ENCODE measurements at regions not wholly inside any gene's neighbourhood (a gene's known extent, or its start where the extent isn't known, plus 50 kb on each side); places are given as distances from the start of the nearest gene placed in this dataset.

GRCh38 chr4:166680796-166681195, 553.5 kb downstream of the SPOCK3 start:
- no peaks in the 10 kb centered on the region; the same call in 1 of the 2 replicates for H3K23me2 ChIP-seq (ENCODE audit: low read depth, low read length)
- H3K4me2 ChIP-seq (ENCODE audit: insufficient read depth in 1 of 2, low read depth in 2 of 2, low read length in 2 of 2): no peak overlapping the region
- H3K36me3 ChIP-seq (ENCODE audit: control insufficient read depth in 2 of 4, insufficient read depth in 4 of 4, low read length in 3 of 4): no peaks in the 10 kb centered on the region
- WGBS, 2 experiments (ENCODE audit: extremely low coverage in 1 of 2, insufficient coverage in 1 of 2, insufficient read length in 1 of 2, insufficient replicate concordance in 2 of 2, low coverage in 1 of 2, low lambda C conversion rate in 2 of 2, missing lambda C conversion rate in 1 of 2): 88% methylated on average over 1 of the region's 1 CpG; no CpG with 5 or more reads in 1 of the 2 experiments
- ChIA-PET CTCF (ENCODE audit: partially characterized antibody) (no interaction called here), POLR2A (ENCODE audit: partially characterized antibody) (no interaction called here)
- no peak overlapping the region for H3K14ac ChIP-seq (ENCODE audit: insufficient read length)
- H3K56ac ChIP-seq (replicated peaks; ENCODE audit: insufficient read length, low read depth, low read length): no peak overlapping the region
- H2BK120ac ChIP-seq (replicated peaks; ENCODE audit: low read depth, low read length): no peak overlapping the region
- no peak overlapping the region for H2BK20ac ChIP-seq (ENCODE audit: low read length)
- no peak for DNase-seq (ENCODE audit: low read depth in 1 of 2, low spot score in 2 of 2)
- no peak for FAIRE-seq
- TF ChIP-seq SP2 (IDR thresholded peaks at IDR 0.05; ENCODE audit: low read length) (no peak), BRCA1 (IDR thresholded peaks at IDR 0.05; ENCODE audit: low read depth, low read length) (no peak), SIX5 (IDR thresholded peaks at IDR 0.05; ENCODE audit: low read depth, low read length) (no peak), SIRT6 (IDR thresholded peaks at IDR 0.05; ENCODE audit: low read length) (no peak), TCF12 (IDR thresholded peaks at IDR 0.05; ENCODE audit: low read depth, low read length) (no peak), CTBP2 (IDR thresholded peaks at IDR 0.05; ENCODE audit: borderline replicate concordance, insufficient read depth, insufficient read length, low read length) (no peak), RXRA (IDR thresholded peaks at IDR 0.05; ENCODE audit: insufficient read depth, low read depth, low read length) (no peak), RBBP5 (IDR thresholded peaks at IDR 0.05; ENCODE audit: borderline replicate concordance, low read depth, low read length) (no peak), JUND (IDR thresholded peaks at IDR 0.05; ENCODE audit: low read length) (no peak), FOSL1 (IDR thresholded peaks at IDR 0.05; ENCODE audit: insufficient read depth, low read depth, low read length) (no peak), EZH2 (IDR thresholded peaks at IDR 0.05; ENCODE audit: low read depth, low read length, severe bottlenecking) (no peak), SP4 (IDR thresholded peaks at IDR 0.05; ENCODE audit: low read length) (no peak), PHF8 (conservative IDR thresholded peaks at IDR 0.05; ENCODE audit: low read depth, low read length) (no peak), RAD21 (IDR thresholded peaks at IDR 0.05 in 1 of 2, conservative IDR thresholded peaks at IDR 0.05 in 1 of 2; ENCODE audit: low read depth in 2 of 2, low read length in 2 of 2) (no peak), CREB1 (IDR thresholded peaks at IDR 0.05) (no peak), KDM5A (IDR thresholded peaks at IDR 0.05; ENCODE audit: low read length) (no peak)
- H2AK5ac ChIP-seq (ENCODE audit: low read depth, low read length): no peak overlapping the region
- no peak overlapping the region for H2AFZ ChIP-seq (ENCODE audit: low read length)
- H3K79me1 ChIP-seq (ENCODE audit: low read depth, low read length): no peaks in the 10 kb centered on the region
- no peaks in the 10 kb centered on the region for H4K20me1 ChIP-seq (replicated peaks in 1 of 2; ENCODE audit: control insufficient read depth in 1 of 2, insufficient read depth in 2 of 2, low read length in 2 of 2)
- H4K5ac ChIP-seq (ENCODE audit: insufficient read length, low read depth, low read length): no peak overlapping the region
- H3K9me3 ChIP-seq (ENCODE audit: insufficient read depth in 2 of 2, low read depth in 1 of 2, low read length in 1 of 2): no peaks in the 10 kb centered on the region
- no peak overlapping the region for H3K4ac ChIP-seq (replicated peaks; ENCODE audit: insufficient read length, low read depth, low read length)
- H4K91ac ChIP-seq (replicated peaks; ENCODE audit: insufficient read length, low read length): no peak overlapping the region
- no peak overlapping the region for H2BK15ac ChIP-seq (ENCODE audit: low read length)
- H2BK5ac ChIP-seq (ENCODE audit: low read depth, low read length): no peak overlapping the region
- no peak overlapping the region for H3K4me3 ChIP-seq (ENCODE audit: extremely low read depth in 1 of 4, insufficient read depth in 2 of 4, low read depth in 3 of 4, low read length in 4 of 4)
- no peak overlapping the region for H4K8ac ChIP-seq (ENCODE audit: extremely low read depth, insufficient read depth, low read length)
- H3K9ac ChIP-seq (replicated peaks in 1 of 4; ENCODE audit: extremely low read depth in 1 of 4, low read depth in 3 of 4, low read length in 3 of 4): no peak overlapping the region
- no peak overlapping the region for H3K23ac ChIP-seq (ENCODE audit: insufficient read length)
- no peak overlapping the region for H3K27ac ChIP-seq (ENCODE audit: low read depth, low read length)
- H3K18ac ChIP-seq (ENCODE audit: extremely low read depth, low read length): no peak overlapping the region
- no peaks in the 10 kb centered on the region for H3K79me2 ChIP-seq (ENCODE audit: control insufficient read depth in 1 of 2, insufficient read depth in 2 of 2, low read length in 2 of 2)
- no peak overlapping the region for H2BK12ac ChIP-seq (ENCODE audit: low read depth, low read length)
- no peaks in the 10 kb centered on the region for H3K27me3 ChIP-seq (replicated peaks in 1 of 4; ENCODE audit: control insufficient read depth in 3 of 4, extremely low read depth in 1 of 4, insufficient read depth in 3 of 4, low read length in 3 of 4)
- H3K4me1 ChIP-seq (replicated peaks in 1 of 4; ENCODE audit: control insufficient read depth in 3 of 4, insufficient read depth in 4 of 4, low read length in 3 of 4): no peaks in the 10 kb centered on the region
